SK-N-MC (cell line): ENCODE measurements at regions not wholly inside any gene's neighbourhood (a gene's known extent, or its start where the extent isn't known, plus 50 kb on each side); places are given as distances from the start of the nearest gene placed in this dataset.

ENCODE experiments used
- DNase-seq: peaks from one replicate; pipeline ENCODE4 v3.0.0-alpha.2; 2011; ENCODE audit warnings: low read depth, low spot score
- H3K27ac ChIP-seq: fragments of 200-600 bp; sonication (generic); 2 replicates; pipeline ENCODE4 v1.5.1; 2016; ENCODE audit warnings: mixed run types
- H3K36me3 ChIP-seq: fragments of 200-600 bp; sonication (generic); 2 replicates; pipeline ENCODE4 v1.6.1; 2017; ENCODE audit warnings: antibody characterized with exemption, low read length, mixed read lengths; ENCODE audit not compliant: insufficient read depth
- H3K4me3 ChIP-seq: fragments of 200-600 bp; sonication (generic); 2 replicates; pipeline ENCODE4 v1.5.1; 2016
- H3K9ac ChIP-seq: fragments of 200-600 bp; sonication (generic); 2 replicates; pipeline ENCODE4 v1.8.0; 2017; ENCODE audit warnings: mixed run types, mixed read lengths; ENCODE audit not compliant: insufficient read length
- H3K9me3 ChIP-seq: fragments of 200-600 bp; sonication (generic); 2 replicates; pipeline ENCODE4 v1.6.1; 2017; ENCODE audit warnings: low read depth, mild to moderate bottlenecking, antibody characterized with exemption, low read length, moderate library complexity, mixed read lengths
- EZH2 ChIP-seq: fragments of 200-600 bp; sonication (generic); IDR thresholded peaks from one replicate; pipeline ENCODE4 v1.6.1; 2017; ENCODE audit warnings: antibody characterized with exemption
- FOXP2 ChIP-seq: optimal IDR thresholded peaks from 2 replicates; pipeline ENCODE3; 2011; ENCODE audit warnings: mild to moderate bottlenecking, moderate library complexity; ENCODE audit not compliant: insufficient read depth; ENCODE audit errors: extremely low read length, control extremely low read depth
- POLR2AphosphoS5 ChIP-seq: IDR thresholded peaks from 2 replicates; pipeline ENCODE4 v1.6.1; 2012; ENCODE audit warnings: mild to moderate bottlenecking, low read depth, low read length, borderline replicate concordance

GRCh38 chr6:44004625-44005506 lies 122.4 kb downstream of the MRPL14 start:
- no peaks in the 10 kb centered on the region for H3K36me3 ChIP-seq
- TF ChIP-seq FOXP2 = no peak
- no peak for TF ChIP-seq EZH2
- no peak for TF ChIP-seq POLR2AphosphoS5
- no peak overlapping the region for H3K9ac ChIP-seq
- H3K4me3 ChIP-seq = peak overlapping the region; percentile 26; the same call in 1 of the 2 replicates
- peak overlapping the region; percentile 23 for H3K27ac ChIP-seq
- no peaks in the 10 kb centered on the region for H3K9me3 ChIP-seq
- no peak for DNase-seq

- Histone ChIP-seq H3K36me3 (no peaks in the 10 kb centered on the region), H3K9me3 (no peaks in the 10 kb centered on the region), H3K27ac (peak overlapping the region; percentile 23), H3K4me3 (no peak overlapping the region), H3K9ac (no peak overlapping the region)
- DNase-seq = no peak
- TF ChIP-seq POLR2AphosphoS5 (no peak), FOXP2 (no peak), EZH2 (no peak)
Measured at GRCh38 chr6:44004136-44004535, 123.1 kb downstream of the MRPL14 start.

GRCh38 chr6:44003345-44004061 lies 123.7 kb downstream of the MRPL14 start:
- no peaks in the 10 kb centered on the region for H3K36me3 ChIP-seq
- peak overlapping the region; percentile 23 for H3K27ac ChIP-seq
- DNase-seq = no peak
- peak overlapping the region; percentile 78 for H3K4me3 ChIP-seq
- no peak for TF ChIP-seq FOXP2
- TF ChIP-seq POLR2AphosphoS5 = no peak
- TF ChIP-seq EZH2 = no peak
- H3K9me3 ChIP-seq = no peaks in the 10 kb centered on the region
- H3K9ac ChIP-seq = peak overlapping the region; percentile 55

GRCh38 chr6:44002593-44003344 lies 124.5 kb downstream of the MRPL14 start:
- TF ChIP-seq POLR2AphosphoS5 = no peak
- TF ChIP-seq FOXP2 = no peak
- TF ChIP-seq EZH2 = no peak
- Histone ChIP-seq H3K27ac (peak overlapping the region; percentile 53; the same call in 1 of the 2 replicates), H3K9me3 (no peaks in the 10 kb centered on the region), H3K36me3 (no peaks in the 10 kb centered on the region), H3K9ac (peak overlapping the region; percentile 55), H3K4me3 (peak overlapping the region; percentile 78)
- DNase-seq = no peak

- Histone ChIP-seq H3K9me3 (no peaks in the 10 kb centered on the region), H3K4me3 (peak overlapping the region; percentile 78), H3K27ac (peak overlapping the region; percentile 53), H3K9ac (peak overlapping the region; percentile 55), H3K36me3 (no peaks in the 10 kb centered on the region)
- no peak for DNase-seq
- TF ChIP-seq EZH2 (no peak), FOXP2 (no peak), POLR2AphosphoS5 (no peak)
Measured at GRCh38 chr6:44002067-44002592, 125.1 kb downstream of the MRPL14 start.

- H3K27ac ChIP-seq = peak overlapping the region; percentile 53
- peak overlapping the region; percentile 78 for H3K4me3 ChIP-seq
- no peaks in the 10 kb centered on the region for H3K36me3 ChIP-seq
- no peak for DNase-seq
- TF ChIP-seq POLR2AphosphoS5 (no peak), EZH2 (no peak), FOXP2 (no peak)
- H3K9ac ChIP-seq = no peak overlapping the region
- no peaks in the 10 kb centered on the region for H3K9me3 ChIP-seq
Measured at GRCh38 chr6:44001318-44002066, 125.8 kb downstream of the MRPL14 start.

- 0 out of 2 replicates have a peak overlapping the region, but pooled peaks have one; percentile 63 for H3K27ac ChIP-seq
- TF ChIP-seq POLR2AphosphoS5 = no peak
- no peak for TF ChIP-seq FOXP2
- no peak for TF ChIP-seq EZH2
- no peak overlapping the region for H3K4me3 ChIP-seq
- H3K36me3 ChIP-seq = no peaks in the 10 kb centered on the region
- H3K9ac ChIP-seq = no peak overlapping the region
- no peak for DNase-seq
- no peaks in the 10 kb centered on the region for H3K9me3 ChIP-seq
Measured at GRCh38 chr6:44000164-44000842, 126.9 kb downstream of the MRPL14 start.
